Right lobe of liver (tissue), 6 donors: ENCODE measurements at regions not wholly inside any gene's neighbourhood (a gene's known extent, or its start where the extent isn't known, plus 50 kb on each side); places are given as distances from the start of the nearest gene placed in this dataset.

Experiments
- ATAC-seq, 4 donors: fragments of 200-7000 bp; cut with Tn5 transposase; one replicate each; pipeline ENCODE4 v1.9.1; 2020; ENCODE audit warnings: mild to moderate bottlenecking in 4 of 4, moderate library complexity in 4 of 4
- DNase-seq, 3 donors: peaks; one replicate each; pipeline ENCODE4 v3.0.0-alpha.2; 2020
- H3K27ac ChIP-seq, 3 donors: fragments of 200-600 bp; one replicate each; pipeline ENCODE4 v1.8.0; 2022
- H3K27me3 ChIP-seq, 2 donors: fragments of 200-600 bp; one replicate each; pipeline ENCODE4 v1.8.0; 2022
- H3K36me3 ChIP-seq, 4 donors: fragments of 200-600 bp; sonication (generic) in 1 of 4; one replicate each; pipeline versions ENCODE4 v1.5.1 to v1.8.0; 2017 to 2022; ENCODE audit warnings: control low read depth in 1 of 4
- H3K4me1 ChIP-seq, 4 donors: fragments of 200-600 bp; sonication (generic) in 1 of 4; one replicate each; pipeline versions ENCODE4 v1.5.1 to v1.8.0; 2017 to 2022; ENCODE audit warnings: control low read depth in 1 of 4
- H3K4me3 ChIP-seq, 3 donors: fragments of 200-600 bp; one replicate each; pipeline ENCODE4 v1.8.0; 2022
- H3K9me3 ChIP-seq, 4 donors: fragments of 200-600 bp; sonication (generic) in 1 of 4; one replicate each; pipeline versions ENCODE4 v1.5.1 to v1.8.0; 2017 to 2022; ENCODE audit warnings: control low read depth in 1 of 4
- POLR2A ChIP-seq: fragments of 450-650 bp; IDR thresholded peaks from one replicate; pipeline ENCODE4 v1.6.1; 2017; ENCODE audit warnings: antibody characterized with exemption, mild to moderate bottlenecking
- WGBS: methylation state at CpG from one replicate; pipeline ENCODE4 v1.1.6; 2018; ENCODE audit warnings: low coverage, low lambda C conversion rate; ENCODE audit not compliant: insufficient coverage; ENCODE audit errors: missing lambda C conversion rate; 5-methylcytosine and 5-hydroxymethylcytosine counted together
- intact Hi-C, 2 donors: fragments of 100-400 bp; cut with DNase I; formaldehyde crosslinking; loops; one replicate each; pipeline versions ENCODE4 v1.11.2 to v1.14.1; 2022
- TF ChIP-seq, protein P1 (sequence below), 4 donors: fragments of 200-600 bp in 3 of 4; fragments of 450-650 bp in 1 of 4; IDR thresholded peaks; one replicate each; pipeline versions ENCODE4 v1.5.1 to v1.8.0; 2016 to 2022; ENCODE audit warnings: antibody characterized with exemption in 4 of 4, mild to moderate bottlenecking in 2 of 4
- donor health status: DM: no; HTN: yes; CAD: no.
- donor health status: DM: no; HTN: no; CAD: no.
- donor health status: DM: no; HTN: no; CAD: no.
- donor health status: DM: no; HTN: yes; CAD: no.
- donor health status: DM: no; HTN: yes; CAD: no.

GRCh38 chr20:58006346-58007316 is 221.8 kb downstream of the ANKRD60 start:
- no peak for ATAC-seq
- Histone ChIP-seq H3K36me3 (no peaks in the 10 kb centered on the region), H3K4me3 (no peak overlapping the region), H3K4me1 (no peaks in the 10 kb centered on the region), H3K27me3 (no peaks in the 10 kb centered on the region), H3K27ac (no peak overlapping the region), H3K9me3 (no peaks in the 10 kb centered on the region)
- DNase-seq = no peak
- TF ChIP-seq, protein P1, sequence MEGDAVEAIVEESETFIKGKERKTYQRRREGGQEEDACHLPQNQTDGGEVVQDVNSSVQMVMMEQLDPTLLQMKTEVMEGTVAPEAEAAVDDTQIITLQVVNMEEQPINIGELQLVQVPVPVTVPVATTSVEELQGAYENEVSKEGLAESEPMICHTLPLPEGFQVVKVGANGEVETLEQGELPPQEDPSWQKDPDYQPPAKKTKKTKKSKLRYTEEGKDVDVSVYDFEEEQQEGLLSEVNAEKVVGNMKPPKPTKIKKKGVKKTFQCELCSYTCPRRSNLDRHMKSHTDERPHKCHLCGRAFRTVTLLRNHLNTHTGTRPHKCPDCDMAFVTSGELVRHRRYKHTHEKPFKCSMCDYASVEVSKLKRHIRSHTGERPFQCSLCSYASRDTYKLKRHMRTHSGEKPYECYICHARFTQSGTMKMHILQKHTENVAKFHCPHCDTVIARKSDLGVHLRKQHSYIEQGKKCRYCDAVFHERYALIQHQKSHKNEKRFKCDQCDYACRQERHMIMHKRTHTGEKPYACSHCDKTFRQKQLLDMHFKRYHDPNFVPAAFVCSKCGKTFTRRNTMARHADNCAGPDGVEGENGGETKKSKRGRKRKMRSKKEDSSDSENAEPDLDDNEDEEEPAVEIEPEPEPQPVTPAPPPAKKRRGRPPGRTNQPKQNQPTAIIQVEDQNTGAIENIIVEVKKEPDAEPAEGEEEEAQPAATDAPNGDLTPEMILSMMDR (IDR thresholded peaks at IDR 0.05) = no peak
- no peak for TF ChIP-seq POLR2A
- intact Hi-C loops = no loop called here
- WGBS = 80% methylated on average over 1 of the region's 11 CpGs

- ATAC-seq = no peak
- WGBS = 52% methylated on average over 4 of the region's 8 CpGs
Observed at GRCh38 chr20:58005581-58006345, 222.7 kb downstream of the ANKRD60 start.

GRCh38 chr20:58004900-58005299 is 223.6 kb downstream of the ANKRD60 start:
- H3K9me3 ChIP-seq = no peaks in the 10 kb centered on the region
- no peak for ATAC-seq
- WGBS = 41% methylated on average over 4 of the region's 4 CpGs
- intact Hi-C loops = no loop called here
- H3K4me3 ChIP-seq = no peak overlapping the region
- H3K27me3 ChIP-seq = no peaks in the 10 kb centered on the region
- no peak for TF ChIP-seq POLR2A
- TF ChIP-seq, protein P1 (IDR thresholded peaks at IDR 0.05) = no peak
- H3K36me3 ChIP-seq = no peaks in the 10 kb centered on the region
- no peaks in the 10 kb centered on the region for H3K4me1 ChIP-seq
- no peak overlapping the region for H3K27ac ChIP-seq
- DNase-seq = no peak

More at GRCh38 chr20:58005581-58006345, 222.7 kb downstream of the ANKRD60 start:
- Histone ChIP-seq H3K36me3 (no peaks in the 10 kb centered on the region), H3K27me3 (no peaks in the 10 kb centered on the region), H3K4me3 (no peak overlapping the region), H3K4me1 (no peaks in the 10 kb centered on the region), H3K27ac (no peak overlapping the region), H3K9me3 (no peaks in the 10 kb centered on the region)
- no peak for DNase-seq
- intact Hi-C loops = no loop called here
- TF ChIP-seq, protein P1 (IDR thresholded peaks at IDR 0.05) = no peak
- TF ChIP-seq POLR2A = no peak

DNA sequence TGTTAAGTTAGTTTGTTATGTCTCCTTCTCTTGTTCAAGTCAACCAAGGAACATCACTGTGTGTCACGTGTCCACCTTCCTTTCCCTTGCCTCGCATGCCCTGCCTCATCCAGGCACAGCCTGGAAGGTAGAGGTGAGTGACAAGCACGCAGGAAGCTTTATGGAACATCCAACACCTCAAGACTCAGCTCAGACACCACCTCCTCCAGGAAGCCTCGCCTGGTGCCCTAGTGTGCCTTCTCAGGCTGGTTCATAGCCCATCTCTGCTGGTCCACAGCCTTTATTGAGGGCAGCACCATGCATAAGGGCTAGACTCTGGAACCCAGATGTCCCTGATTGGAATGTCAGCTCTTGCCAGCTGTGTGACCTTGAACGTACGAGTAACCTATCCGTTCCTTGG is 224.3 kb downstream of the ANKRD60 start:
- Histone ChIP-seq H3K4me3 (no peak overlapping the region), H3K4me1 (no peaks in the 10 kb centered on the region), H3K27me3 (no peaks in the 10 kb centered on the region), H3K27ac (no peak overlapping the region), H3K9me3 (no peaks in the 10 kb centered on the region), H3K36me3 (no peaks in the 10 kb centered on the region)
- DNase-seq (no peak), ATAC-seq (no peak)
- 49% methylated on average over 5 of the region's 7 CpGs for WGBS
- TF ChIP-seq, protein P1 (IDR thresholded peaks at IDR 0.05) = no peak
- no peak for TF ChIP-seq POLR2A
- intact Hi-C loops = no loop called here
